Panc1 (cell line): ENCODE measurements at regions not wholly inside any gene's neighbourhood (a gene's known extent, or its start where the extent isn't known, plus 50 kb on each side); places are given as distances from the start of the nearest gene placed in this dataset.

Experiments used
- ATAC-seq: fragments of 200-7000 bp; cut with Tn5 transposase; 2 replicates; pipeline ENCODE4 v1.9.1; 2020; ENCODE audit warnings: mild to moderate bottlenecking, moderate library complexity
- BruUV-seq: library from RNA; stranded (reverse); fragments of 400-500 nt; replicated peaks from 2 replicates; lab custom pipeline; 2021; lab: Mats Ljungman, UMichigan
- CTCF ChIA-PET: fragments of 300-600 bp; sonication (Branson Sonifier 250); formaldehyde crosslinking; loops from one replicate; lab custom pipeline; 2022; ENCODE audit warnings: antibody characterized with exemption; lab: Charles Lee
- POLR2A ChIA-PET: fragments of 300-600 bp; sonication (Branson Sonifier 250); formaldehyde crosslinking; loops from one replicate; lab custom pipeline; 2022; ENCODE audit warnings: antibody characterized with exemption; lab: Charles Lee
- DNase-seq: peaks from one replicate; pipeline ENCODE4 v3.0.0-alpha.2; 2010; ENCODE audit warnings: low read depth, low spot score
- H3K27ac ChIP-seq: 2 replicates; pipeline ENCODE4 v1.5.1; 2011; ENCODE audit warnings: mild to moderate bottlenecking, low read length, inconsistent platforms
- H3K27me3 ChIP-seq: fragments of 200-500 bp; sonication (Bioruptor generic); 2 replicates; pipeline ENCODE4 v1.6.0; 2014; ENCODE audit warnings: low read length, inconsistent platforms; ENCODE audit not compliant: control insufficient read depth, insufficient read depth
- H3K36me3 ChIP-seq: fragments of 200-500 bp; sonication (Bioruptor generic); 2 replicates; pipeline ENCODE4 v1.5.1; 2014; ENCODE audit warnings: inconsistent platforms, mild to moderate bottlenecking, low read length, moderate library complexity; ENCODE audit not compliant: control insufficient read depth, insufficient read depth
- H3K4me1 ChIP-seq: 2 replicates; pipeline ENCODE4 v1.5.1; 2011; ENCODE audit warnings: inconsistent platforms, mild to moderate bottlenecking, low read length, moderate library complexity; ENCODE audit not compliant: control insufficient read depth, insufficient read depth
- H3K4me3 ChIP-seq, 2 experiments: 2 replicates each; pipeline ENCODE4 v1.5.1; 2011 to 2012; ENCODE audit warnings: low read depth in 2 of 2, low read length in 2 of 2, mild to moderate bottlenecking in 2 of 2, inconsistent platforms in 1 of 2, moderate library complexity in 1 of 2
- H3K9me3 ChIP-seq: fragments of 200-500 bp; sonication (Bioruptor generic); 2 replicates; pipeline ENCODE4 v1.5.1; 2014; ENCODE audit warnings: low read depth, mild to moderate bottlenecking, inconsistent platforms, low read length, moderate library complexity; ENCODE audit not compliant: control insufficient read depth, insufficient read depth
- POLR2AphosphoS5 ChIP-seq: IDR thresholded peaks from 2 replicates; pipeline ENCODE4 v1.6.1; 2012; ENCODE audit warnings: mild to moderate bottlenecking, low read depth, low read length, moderate library complexity
- SIN3A ChIP-seq: IDR thresholded peaks from 2 replicates; pipeline ENCODE4 v1.6.1; 2012; ENCODE audit warnings: low read depth, mild to moderate bottlenecking, low read length, moderate library complexity, borderline replicate concordance; ENCODE audit not compliant: insufficient read depth
- TCF7L2 ChIP-seq: IDR thresholded peaks from 2 replicates; pipeline ENCODE4 v1.6.1; 2011; ENCODE audit warnings: mild to moderate bottlenecking, low read depth, low read length, inconsistent platforms
- in situ Hi-C: cut with HindIII; loops from 2 replicates; pipeline ENCODE4 v1.10.0; 2016; ENCODE audit warnings: low sequenced_read_pairs, low pct_unique_long_range_greater_than_20kb
- intact Hi-C: fragments of 100-400 bp; cut with micrococcal nuclease; formaldehyde crosslinking; loops from one replicate; pipeline ENCODE4 v1.10.0; 2022; ENCODE audit not compliant: unreplicated experiment
- TF ChIP-seq, protein P1 (sequence below): fragments of 450-650 bp; IDR thresholded peaks from 2 replicates; pipeline ENCODE4 v1.5.1; 2017; ENCODE audit warnings: mild to moderate bottlenecking
- TF ChIP-seq, protein P2 (sequence below), 2 experiments: IDR thresholded peaks; 2 replicates each; pipeline ENCODE4 v1.6.1; 2011 to 2012; ENCODE audit warnings: low read depth in 2 of 2, control low read depth in 1 of 2, low read length in 1 of 2, mild to moderate bottlenecking in 1 of 2, moderate library complexity in 1 of 2; ENCODE audit not compliant: insufficient read depth in 1 of 2

DNA sequence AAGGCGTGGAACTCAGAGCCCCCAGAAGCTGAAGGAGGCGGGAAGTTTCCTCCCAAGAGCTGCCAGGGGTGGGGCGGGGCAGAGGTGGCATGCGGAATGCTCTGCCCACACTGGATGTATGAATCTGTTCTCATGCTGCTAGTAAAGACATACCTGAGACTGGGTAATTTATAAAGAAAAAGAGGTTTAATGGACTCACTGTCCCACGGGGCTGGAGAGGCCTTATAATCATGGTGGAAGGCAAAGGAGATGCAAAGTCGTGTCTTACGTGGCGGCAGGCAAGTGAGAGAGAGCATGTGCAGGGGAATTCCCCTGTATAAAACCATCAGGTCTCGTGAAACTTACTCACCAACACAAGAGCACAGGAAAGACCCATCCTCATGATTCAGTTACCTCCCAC, 57.6 kb downstream of the SMIM38 start:
- Histone ChIP-seq H3K27me3 (no peaks in the 10 kb centered on the region), H3K4me3 (no peak overlapping the region), H3K4me1 (peaks cover 8% of the 10 kb centered on the region), H3K27ac (no peak overlapping the region), H3K36me3 (no peaks in the 10 kb centered on the region), H3K9me3 (no peaks in the 10 kb centered on the region)
- ChIA-PET POLR2A (no interaction called here), CTCF (no interaction called here)
- TF ChIP-seq SIN3A = no peak
- TF ChIP-seq, protein P1, sequence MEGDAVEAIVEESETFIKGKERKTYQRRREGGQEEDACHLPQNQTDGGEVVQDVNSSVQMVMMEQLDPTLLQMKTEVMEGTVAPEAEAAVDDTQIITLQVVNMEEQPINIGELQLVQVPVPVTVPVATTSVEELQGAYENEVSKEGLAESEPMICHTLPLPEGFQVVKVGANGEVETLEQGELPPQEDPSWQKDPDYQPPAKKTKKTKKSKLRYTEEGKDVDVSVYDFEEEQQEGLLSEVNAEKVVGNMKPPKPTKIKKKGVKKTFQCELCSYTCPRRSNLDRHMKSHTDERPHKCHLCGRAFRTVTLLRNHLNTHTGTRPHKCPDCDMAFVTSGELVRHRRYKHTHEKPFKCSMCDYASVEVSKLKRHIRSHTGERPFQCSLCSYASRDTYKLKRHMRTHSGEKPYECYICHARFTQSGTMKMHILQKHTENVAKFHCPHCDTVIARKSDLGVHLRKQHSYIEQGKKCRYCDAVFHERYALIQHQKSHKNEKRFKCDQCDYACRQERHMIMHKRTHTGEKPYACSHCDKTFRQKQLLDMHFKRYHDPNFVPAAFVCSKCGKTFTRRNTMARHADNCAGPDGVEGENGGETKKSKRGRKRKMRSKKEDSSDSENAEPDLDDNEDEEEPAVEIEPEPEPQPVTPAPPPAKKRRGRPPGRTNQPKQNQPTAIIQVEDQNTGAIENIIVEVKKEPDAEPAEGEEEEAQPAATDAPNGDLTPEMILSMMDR = no peak
- no peak for TF ChIP-seq POLR2AphosphoS5
- no peak for TF ChIP-seq TCF7L2
- TF ChIP-seq, protein P2, sequence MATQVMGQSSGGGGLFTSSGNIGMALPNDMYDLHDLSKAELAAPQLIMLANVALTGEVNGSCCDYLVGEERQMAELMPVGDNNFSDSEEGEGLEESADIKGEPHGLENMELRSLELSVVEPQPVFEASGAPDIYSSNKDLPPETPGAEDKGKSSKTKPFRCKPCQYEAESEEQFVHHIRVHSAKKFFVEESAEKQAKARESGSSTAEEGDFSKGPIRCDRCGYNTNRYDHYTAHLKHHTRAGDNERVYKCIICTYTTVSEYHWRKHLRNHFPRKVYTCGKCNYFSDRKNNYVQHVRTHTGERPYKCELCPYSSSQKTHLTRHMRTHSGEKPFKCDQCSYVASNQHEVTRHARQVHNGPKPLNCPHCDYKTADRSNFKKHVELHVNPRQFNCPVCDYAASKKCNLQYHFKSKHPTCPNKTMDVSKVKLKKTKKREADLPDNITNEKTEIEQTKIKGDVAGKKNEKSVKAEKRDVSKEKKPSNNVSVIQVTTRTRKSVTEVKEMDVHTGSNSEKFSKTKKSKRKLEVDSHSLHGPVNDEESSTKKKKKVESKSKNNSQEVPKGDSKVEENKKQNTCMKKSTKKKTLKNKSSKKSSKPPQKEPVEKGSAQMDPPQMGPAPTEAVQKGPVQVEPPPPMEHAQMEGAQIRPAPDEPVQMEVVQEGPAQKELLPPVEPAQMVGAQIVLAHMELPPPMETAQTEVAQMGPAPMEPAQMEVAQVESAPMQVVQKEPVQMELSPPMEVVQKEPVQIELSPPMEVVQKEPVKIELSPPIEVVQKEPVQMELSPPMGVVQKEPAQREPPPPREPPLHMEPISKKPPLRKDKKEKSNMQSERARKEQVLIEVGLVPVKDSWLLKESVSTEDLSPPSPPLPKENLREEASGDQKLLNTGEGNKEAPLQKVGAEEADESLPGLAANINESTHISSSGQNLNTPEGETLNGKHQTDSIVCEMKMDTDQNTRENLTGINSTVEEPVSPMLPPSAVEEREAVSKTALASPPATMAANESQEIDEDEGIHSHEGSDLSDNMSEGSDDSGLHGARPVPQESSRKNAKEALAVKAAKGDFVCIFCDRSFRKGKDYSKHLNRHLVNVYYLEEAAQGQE (IDR thresholded peaks at IDR 0.05; ENCODE audit: insufficient read depth in 1 of 2, low read depth in 2 of 2, low read length in 1 of 2) = no peak
- intact Hi-C loops (loop anchor here (10.0 kb wide), 1 partner anchor 109 kb away; no protein-coding TSS in a partner anchor), in situ Hi-C loops (no loop called here)
- no peak for ATAC-seq
- DNase-seq = no peak
- no TSS peak for BruUV-seq

- Histone ChIP-seq H3K9me3 (no peaks in the 10 kb centered on the region), H3K4me3 (no peak overlapping the region), H3K27ac (no peak overlapping the region), H3K36me3 (no peaks in the 10 kb centered on the region), H3K4me1 (peaks cover 9% of the 10 kb centered on the region), H3K27me3 (no peaks in the 10 kb centered on the region)
- CTCF ChIA-PET = no interaction called here
- POLR2A ChIA-PET = no interaction called here
- intact Hi-C loops = loop anchor here (10.0 kb wide), 1 partner anchor 109 kb away; no protein-coding TSS in a partner anchor
- BruUV-seq = no TSS peak
- ATAC-seq (no peak), DNase-seq (no peak)
- in situ Hi-C loops = no loop called here
- TF ChIP-seq SIN3A = no peak
- no peak for TF ChIP-seq TCF7L2
- TF ChIP-seq, protein P1 = no peak
- TF ChIP-seq, protein P2 (IDR thresholded peaks at IDR 0.05; ENCODE audit: insufficient read depth in 1 of 2, low read depth in 2 of 2, low read length in 1 of 2) = no peak
- TF ChIP-seq POLR2AphosphoS5 = no peak
Observed at GRCh38 chr11:69213964-69214363, 58.2 kb downstream of the SMIM38 start.
